HG02642 (cell line): ENCODE measurements at regions not wholly inside any gene's neighbourhood (a gene's known extent, or its start where the extent isn't known, plus 50 kb on each side); places are given as distances from the start of the nearest gene placed in this dataset.
"Not testable (repeated sequence)": the region's sequence is repeated elsewhere in the genome, so short reads cannot be mapped to it uniquely, and the experiment has no call there.

ENCODE experiments used
- ATAC-seq: cut with Tn5 transposase; IDR thresholded peaks from one replicate; pipeline ENCODE4 v1.9.1; 2021; ENCODE audit warnings: mild to moderate bottlenecking; ENCODE audit not compliant: unreplicated experiment, poor library complexity

DNA sequence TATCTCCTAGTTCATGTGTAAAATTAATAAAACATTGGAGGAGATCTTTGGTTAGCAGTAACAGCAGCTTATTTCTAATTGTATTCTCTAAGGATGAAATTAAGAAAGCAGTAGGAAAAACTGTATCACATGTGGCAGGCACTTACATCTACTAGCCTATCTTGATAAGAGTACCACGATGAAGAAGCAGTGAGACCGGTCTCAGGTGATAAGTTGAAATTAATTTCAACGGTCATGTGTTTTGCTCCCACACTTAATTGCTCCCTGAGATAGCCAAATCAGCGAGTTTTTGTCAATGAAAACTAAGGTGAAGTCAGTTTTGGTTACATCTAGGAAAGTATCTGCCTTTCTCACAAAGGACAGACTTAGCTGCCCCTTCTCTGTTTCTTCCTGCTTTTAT, 115.8 kb upstream of the WIPF3 start:
- ATAC-seq, result not testable (repeated sequence)

GRCh38 chr7:29696402-29696801, 109.9 kb upstream of the WIPF3 start:
- ATAC-seq, result not testable (repeated sequence)

GRCh38 chr7:29699723-29700122, 106.6 kb upstream of the WIPF3 start:
- not testable (repeated sequence) for ATAC-seq

GRCh38 chr7:29701540-29701939, 104.8 kb upstream of the WIPF3 start:
- ATAC-seq, result not testable (repeated sequence)

- not testable (repeated sequence) for ATAC-seq
Measured at GRCh38 chr7:29703830-29704229, 102.5 kb upstream of the WIPF3 start.

DNA sequence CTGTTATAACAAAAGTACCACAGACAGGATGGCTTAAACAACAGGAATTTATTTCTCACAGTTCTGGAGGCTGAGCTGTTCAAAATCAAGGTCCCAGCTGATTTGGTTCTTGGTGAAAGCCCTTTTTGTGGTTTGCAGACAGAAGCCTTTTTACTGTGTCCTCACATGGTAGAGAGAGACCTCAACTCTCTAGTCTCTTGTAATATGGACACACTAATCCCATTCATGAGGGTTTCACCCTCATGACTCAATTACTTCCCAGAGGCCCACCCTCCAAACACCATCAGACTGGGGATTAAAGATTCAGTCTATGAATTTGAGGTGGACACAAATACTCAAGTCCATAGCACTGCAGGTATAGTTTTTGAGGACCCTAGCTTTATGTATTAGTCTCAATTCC, 97.3 kb upstream of the WIPF3 start:
- not testable (repeated sequence) for ATAC-seq

- not testable (repeated sequence) for ATAC-seq
Measured at GRCh38 chr7:29723127-29723526, 83.2 kb upstream of the WIPF3 start.

DNA sequence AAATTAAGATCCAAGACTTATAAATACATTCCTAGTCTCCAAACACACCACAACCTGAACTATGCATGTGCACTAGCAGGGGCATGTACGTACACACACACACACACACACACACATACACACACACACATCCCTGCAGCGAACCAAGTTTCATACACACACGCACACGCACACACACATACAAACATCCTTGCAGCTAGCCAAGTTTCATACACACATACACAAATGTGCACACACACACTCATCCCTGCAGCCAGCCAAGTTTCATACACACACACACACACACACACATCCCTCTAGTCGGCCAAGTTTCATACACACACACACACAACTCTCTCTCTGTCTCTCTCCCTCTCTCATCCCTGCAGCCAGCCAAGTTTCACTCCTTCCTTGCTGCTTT, 82.7 kb upstream of the WIPF3 start:
- ATAC-seq, result no peak

DNA sequence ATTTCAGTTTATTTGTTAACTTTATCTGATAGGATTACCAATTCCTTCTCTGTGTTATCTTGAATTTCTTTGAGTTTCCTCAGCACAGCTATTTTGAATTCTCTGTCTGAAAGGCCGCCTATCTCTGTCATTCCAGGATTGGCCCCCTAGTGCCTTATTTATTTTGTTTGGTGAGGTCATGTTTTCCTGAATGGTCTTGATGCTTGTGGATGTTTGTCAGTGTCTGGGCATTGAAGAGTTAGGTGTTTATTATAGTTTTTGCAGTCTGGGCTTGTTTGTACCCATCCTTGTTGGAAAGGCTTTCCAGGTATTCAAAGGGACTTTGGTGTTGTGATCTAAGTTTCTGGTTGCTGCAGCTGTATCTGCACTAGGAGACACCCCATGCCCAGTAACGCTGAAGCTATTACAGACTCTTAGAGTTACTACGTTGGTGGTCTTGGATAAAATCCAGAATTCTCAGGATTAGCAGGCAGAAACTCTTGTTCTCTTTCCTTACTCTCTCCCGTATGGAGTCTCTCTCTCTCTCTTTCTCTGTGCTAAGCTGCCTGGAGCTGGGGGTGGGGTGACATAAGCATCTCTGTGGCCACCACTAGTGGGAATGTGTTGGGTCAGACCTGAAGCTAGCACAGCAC, 76.7 kb upstream of the WIPF3 start:
- not testable (repeated sequence) for ATAC-seq

GRCh38 chr7:29734246-29734731, 72.0 kb upstream of the WIPF3 start:
- no peak for ATAC-seq

DNA sequence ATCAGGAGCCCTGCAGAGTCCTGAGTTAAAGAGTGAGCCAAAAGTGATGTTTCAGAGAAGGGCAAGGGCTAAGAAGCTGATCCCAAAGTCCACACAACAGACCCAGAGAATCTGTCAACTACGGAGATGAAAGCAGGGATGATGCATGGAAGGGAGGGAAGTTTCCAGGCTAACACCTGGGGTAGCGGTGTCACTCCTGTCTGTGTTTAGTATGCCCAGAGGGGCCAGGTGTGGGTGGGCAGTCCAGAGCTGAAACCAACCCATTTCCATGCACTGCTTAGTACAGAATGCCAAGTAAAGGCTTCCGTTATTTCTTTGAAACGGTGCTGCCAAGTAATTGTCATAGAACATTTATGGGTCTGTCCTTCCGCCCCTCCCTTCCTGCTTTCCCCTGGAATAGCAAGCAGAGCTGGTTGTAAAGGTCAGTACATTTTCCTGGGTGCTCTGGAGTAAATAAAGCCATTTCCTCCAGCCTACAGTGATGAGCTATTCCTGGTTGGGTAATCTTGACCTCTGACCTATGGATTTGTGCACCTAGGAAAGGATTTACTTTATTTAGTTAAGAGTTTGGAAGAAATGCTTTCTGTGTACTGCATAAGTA, 58.6 kb upstream of the WIPF3 start:
- ATAC-seq, result not testable (repeated sequence)

DNA sequence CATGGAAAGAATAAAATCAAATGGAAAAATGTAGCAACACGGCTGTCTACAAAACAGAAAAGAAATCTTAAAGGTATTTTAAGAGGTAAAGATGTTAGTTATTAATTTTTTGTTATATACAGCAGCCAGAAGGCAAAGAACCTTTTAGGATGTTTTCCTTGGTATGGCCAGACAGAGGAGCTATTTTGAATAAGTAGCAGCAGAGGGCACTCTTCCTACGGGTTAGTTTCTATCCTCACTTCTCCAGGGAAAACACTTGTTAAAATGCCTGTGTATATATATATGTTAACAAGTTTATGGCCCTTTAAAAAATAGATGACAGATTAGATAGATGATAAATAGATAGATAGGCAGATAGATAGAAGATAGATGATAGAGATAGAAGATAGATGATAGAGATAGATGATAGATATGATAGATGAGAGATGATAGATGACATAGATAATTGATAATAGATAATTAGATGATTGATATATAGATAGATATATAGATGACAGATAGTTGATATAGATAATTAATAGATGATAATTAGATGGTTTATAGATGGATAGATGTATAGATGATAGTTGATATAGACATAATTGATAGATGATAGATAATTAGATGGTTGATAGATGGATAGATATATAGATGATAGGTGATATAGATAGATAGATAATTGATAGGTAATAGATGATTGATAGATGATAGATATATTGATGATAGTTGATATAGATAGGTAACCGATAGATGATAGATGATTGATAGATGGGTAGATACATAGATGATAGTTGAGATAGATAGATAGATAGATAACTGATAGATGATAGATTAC, 57.8 kb upstream of the WIPF3 start:
- no peak for ATAC-seq

DNA sequence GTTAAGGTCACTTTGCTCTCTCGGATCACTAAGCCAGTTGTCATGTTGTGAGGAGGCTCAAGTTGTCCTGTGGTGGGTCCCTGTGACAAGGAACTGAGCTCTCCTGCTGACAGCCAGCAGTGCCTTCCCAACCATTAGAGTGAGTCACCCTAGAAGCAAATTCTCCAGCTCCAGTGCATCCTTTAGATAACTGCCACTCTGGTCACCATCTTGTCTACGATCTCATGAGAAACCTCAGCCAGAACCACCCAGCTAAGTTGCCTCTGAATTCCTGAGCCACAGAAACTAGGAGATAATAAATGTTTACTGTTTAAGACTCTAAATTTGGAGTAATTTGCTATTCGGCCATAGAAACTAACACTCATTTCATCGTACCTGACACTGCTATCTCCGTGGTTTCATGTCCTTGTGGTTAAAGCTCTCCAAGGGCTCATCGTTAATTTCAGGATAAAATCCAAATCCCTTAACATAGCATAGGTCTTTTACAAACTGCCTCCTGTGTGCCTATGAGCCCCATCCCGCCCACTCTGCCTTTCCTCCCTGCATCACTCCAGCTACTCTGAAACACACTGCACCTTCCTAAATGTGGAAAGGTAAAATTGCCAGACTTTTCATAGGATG, 56.5 kb upstream of the WIPF3 start:
- ATAC-seq, result no peak

- ATAC-seq, result not testable (repeated sequence)
Measured at GRCh38 chr7:29750373-29750940, 55.9 kb upstream of the WIPF3 start.

- not testable (repeated sequence) for ATAC-seq
Measured at GRCh38 chr7:29751012-29751411, 55.3 kb upstream of the WIPF3 start.

GRCh38 chr7:29754874-29755490, 51.3 kb upstream of the WIPF3 start:
- no peak for ATAC-seq
